Psoas muscle (tissue), 7 donors: ENCODE measurements at regions not wholly inside any gene's neighbourhood (a gene's known extent, or its start where the extent isn't known, plus 50 kb on each side); places are given as distances from the start of the nearest gene placed in this dataset.

Experiments used
- ATAC-seq, 4 donors: fragments of 200-7000 bp; cut with Tn5 transposase; one replicate each; pipeline ENCODE4 v1.9.1; 2020; ENCODE audit warnings: moderate library complexity in 3 of 4, mild to moderate bottlenecking in 2 of 4
- DNase-seq, 2 donors: peaks; one replicate each; pipeline ENCODE4 v3.0.0-alpha.2; 2020
- H3K27ac ChIP-seq: fragments of 200-600 bp; one replicate; pipeline ENCODE4 v1.8.0; 2022
- H3K27me3 ChIP-seq, 3 donors: fragments of 200-600 bp in 1 of 3; one replicate each; pipeline versions ENCODE4 v1.6.1 to v1.8.0; 2013 to 2022; ENCODE audit warnings: low read length in 2 of 3, mild to moderate bottlenecking in 2 of 3, moderate library complexity in 1 of 3; ENCODE audit not compliant: insufficient read depth in 3 of 3
- H3K36me3 ChIP-seq, 2 donors: fragments of 200-600 bp in 1 of 2; one replicate each; pipeline versions ENCODE4 v1.6.1 to v1.8.0; 2013 to 2022; ENCODE audit warnings: low read depth in 1 of 2, mild to moderate bottlenecking in 1 of 2, moderate library complexity in 1 of 2; ENCODE audit not compliant: insufficient read depth in 1 of 2
- H3K4me1 ChIP-seq: fragments of 200-600 bp; one replicate; pipeline ENCODE4 v1.8.0; 2022
- H3K4me3 ChIP-seq: fragments of 200-600 bp; one replicate; pipeline ENCODE4 v1.8.0; 2022; ENCODE audit warnings: mild to moderate bottlenecking
- H3K9me3 ChIP-seq: fragments of 200-600 bp; one replicate; pipeline ENCODE4 v1.8.0; 2022
- WGBS, 3 donors: extraction: QIAGEN DNeasy Blood & Tissue Kit; methylation state at CpG; one replicate each; pipeline versions ENCODE4 v1.1.6 to v1.1.7; 2013; 5-methylcytosine and 5-hydroxymethylcytosine counted together
- intact Hi-C, 2 donors: fragments of 100-400 bp; cut with DNase I; formaldehyde crosslinking; loops; one replicate each; pipeline versions ENCODE4 v1.11.0 to v1.14.2; 2022
- TF ChIP-seq, protein P1 (sequence below): fragments of 200-600 bp; IDR thresholded peaks from one replicate; pipeline ENCODE4 v1.8.0; 2022; ENCODE audit warnings: antibody characterized with exemption
- donor health status: healthy with polysubstance abuse.
- donor health status: DM: no; HTN: no; CAD: no; lungs with moderate emphysema.
- donor health status: Bipolar disorder and iron deficiency.
- donor health status: healthy.
- donor health status: DM: yes; HTN: yes; CAD: no.
- donor health status: DM: no; HTN: no; CAD: no.
- donor health status: DM: yes; HTN: yes; CAD: no.

DNA sequence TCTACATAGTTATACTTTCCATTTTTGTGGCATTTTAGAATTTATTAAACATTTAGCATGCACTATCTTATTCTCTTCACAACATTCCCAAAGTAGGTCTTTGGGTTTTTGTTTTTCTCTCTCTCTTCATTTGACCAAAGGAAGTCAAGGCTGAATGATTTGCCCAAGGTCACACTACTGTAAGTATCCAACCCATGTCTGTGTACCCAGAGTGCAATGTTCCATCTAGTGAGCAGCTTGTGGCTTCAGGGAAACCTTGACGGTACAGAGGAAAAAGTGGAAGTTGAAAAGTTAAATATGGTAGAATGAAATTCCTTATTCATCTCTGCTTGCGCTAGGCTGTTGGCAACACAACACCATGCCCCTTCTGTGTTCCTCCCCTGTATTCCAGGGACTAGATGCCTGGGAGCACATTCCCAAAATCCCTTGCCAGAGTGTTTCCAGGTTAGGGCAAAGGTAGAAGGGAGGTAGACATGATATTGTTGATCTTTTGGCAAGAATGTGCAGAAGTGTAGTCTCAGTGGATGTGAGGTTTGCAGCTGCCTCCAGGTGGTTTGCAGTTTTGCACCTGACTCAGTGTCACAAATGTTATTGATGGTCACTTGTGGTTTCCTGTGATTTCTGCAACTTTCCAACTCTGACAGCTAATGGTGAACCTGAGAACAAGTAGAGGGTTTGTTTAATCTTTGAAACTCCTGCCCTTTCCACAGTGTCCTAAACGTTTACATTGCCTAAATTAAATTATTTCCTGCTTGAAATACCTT lies 196.7 kb downstream of the RMST start:
- Histone ChIP-seq H3K4me1 (no peaks in the 10 kb centered on the region), H3K27ac (no peak overlapping the region), H3K27me3 (no peaks in the 10 kb centered on the region), H3K36me3 (no peaks in the 10 kb centered on the region), H3K4me3 (no peak overlapping the region), H3K9me3 (no peaks in the 10 kb centered on the region)
- TF ChIP-seq, protein P1, sequence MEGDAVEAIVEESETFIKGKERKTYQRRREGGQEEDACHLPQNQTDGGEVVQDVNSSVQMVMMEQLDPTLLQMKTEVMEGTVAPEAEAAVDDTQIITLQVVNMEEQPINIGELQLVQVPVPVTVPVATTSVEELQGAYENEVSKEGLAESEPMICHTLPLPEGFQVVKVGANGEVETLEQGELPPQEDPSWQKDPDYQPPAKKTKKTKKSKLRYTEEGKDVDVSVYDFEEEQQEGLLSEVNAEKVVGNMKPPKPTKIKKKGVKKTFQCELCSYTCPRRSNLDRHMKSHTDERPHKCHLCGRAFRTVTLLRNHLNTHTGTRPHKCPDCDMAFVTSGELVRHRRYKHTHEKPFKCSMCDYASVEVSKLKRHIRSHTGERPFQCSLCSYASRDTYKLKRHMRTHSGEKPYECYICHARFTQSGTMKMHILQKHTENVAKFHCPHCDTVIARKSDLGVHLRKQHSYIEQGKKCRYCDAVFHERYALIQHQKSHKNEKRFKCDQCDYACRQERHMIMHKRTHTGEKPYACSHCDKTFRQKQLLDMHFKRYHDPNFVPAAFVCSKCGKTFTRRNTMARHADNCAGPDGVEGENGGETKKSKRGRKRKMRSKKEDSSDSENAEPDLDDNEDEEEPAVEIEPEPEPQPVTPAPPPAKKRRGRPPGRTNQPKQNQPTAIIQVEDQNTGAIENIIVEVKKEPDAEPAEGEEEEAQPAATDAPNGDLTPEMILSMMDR: no peak
- 50 to 65% (median 53%) methylated on average over 3 of the region's 3 CpGs for WGBS, 3 donors
- ATAC-seq (no peak), DNase-seq (no peak)
- intact Hi-C loops: no loop called here

DNA sequence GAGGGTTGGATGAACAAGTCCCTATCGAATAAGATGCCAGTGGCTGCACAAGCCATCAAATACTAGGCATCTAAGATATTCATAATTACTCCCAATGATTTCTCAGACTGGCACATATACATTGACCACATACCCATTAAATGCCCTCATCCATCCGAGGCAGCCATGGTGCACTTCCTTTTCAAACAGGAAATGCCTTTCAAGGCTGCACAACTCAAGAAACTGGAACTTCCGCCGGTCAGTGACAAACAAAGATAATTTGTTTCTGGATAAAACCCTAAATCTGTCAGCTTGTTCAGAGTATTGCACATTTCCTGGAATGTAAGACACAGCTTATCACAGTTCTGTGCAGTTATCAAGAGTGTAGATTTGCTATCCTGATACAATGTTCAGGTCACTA lies 203.7 kb downstream of the RMST start:
- H3K4me1 ChIP-seq: no peaks in the 10 kb centered on the region
- TF ChIP-seq, protein P1: no peak
- no peak overlapping the region for H3K27ac ChIP-seq
- DNase-seq (no peak), ATAC-seq (no peak)
- no peaks in the 10 kb centered on the region for H3K27me3 ChIP-seq
- no peaks in the 10 kb centered on the region for H3K36me3 ChIP-seq
- H3K9me3 ChIP-seq: no peaks in the 10 kb centered on the region
- H3K4me3 ChIP-seq: no peak overlapping the region
- WGBS, 3 donors: 43 to 58% (median 57%) methylated on average over 4 of the region's 4 CpGs
- intact Hi-C loops: no loop called here

DNA sequence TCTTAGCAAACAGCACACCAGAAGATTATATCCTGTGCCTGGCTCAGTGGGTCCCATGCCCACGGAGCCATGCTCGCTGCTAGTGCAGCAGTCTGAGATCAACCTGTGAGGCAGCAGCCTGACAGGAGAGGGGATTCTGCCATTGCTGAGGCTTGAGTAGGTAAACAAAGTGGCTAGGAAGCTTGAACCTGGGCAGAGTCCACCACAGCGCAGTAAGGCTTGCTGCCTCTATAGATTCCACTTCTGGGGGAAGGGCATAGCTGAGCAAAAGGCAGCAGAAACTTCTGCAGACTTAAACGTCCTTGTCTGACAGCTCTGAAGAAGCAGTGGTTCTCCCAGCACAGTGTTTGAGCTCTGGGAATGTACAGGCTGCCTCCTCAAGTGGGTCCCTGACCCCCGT lies 210.3 kb downstream of the RMST start:
- TF ChIP-seq, protein P1: no peak
- no peak for DNase-seq
- Histone ChIP-seq H3K4me3 (no peak overlapping the region), H3K36me3 (no peaks in the 10 kb centered on the region), H3K4me1 (no peaks in the 10 kb centered on the region), H3K27me3 (no peaks in the 10 kb centered on the region), H3K27ac (no peak overlapping the region), H3K9me3 (no peaks in the 10 kb centered on the region)
- intact Hi-C loops: no loop called here
- no peak for ATAC-seq
- 55 to 74% (median 63%) methylated on average over 5 of the region's 5 CpGs for WGBS, 3 donors

DNA sequence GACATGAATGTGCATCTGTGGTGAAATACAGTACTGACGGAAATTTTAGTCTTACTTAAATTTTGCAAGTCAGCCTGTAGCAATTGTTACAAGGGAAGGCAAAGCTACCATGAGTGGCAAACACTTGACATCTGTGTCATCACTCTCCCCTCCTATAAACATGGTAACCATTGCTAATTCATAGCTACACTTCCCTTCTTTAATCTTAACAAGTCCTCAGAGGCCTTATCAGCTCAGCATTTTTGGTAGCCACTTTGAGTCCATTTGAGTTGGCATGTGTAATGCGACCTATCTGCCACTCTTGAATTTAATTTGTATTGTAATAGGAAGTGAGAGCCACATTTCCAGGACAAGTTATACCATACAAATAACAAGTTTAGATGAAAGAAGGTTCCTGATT lies 218.1 kb downstream of the RMST start:
- TF ChIP-seq, protein P1: no peak
- no peaks in the 10 kb centered on the region for H3K27me3 ChIP-seq
- ATAC-seq (no peak), DNase-seq (no peak)
- H3K9me3 ChIP-seq: no peaks in the 10 kb centered on the region
- H3K27ac ChIP-seq: no peak overlapping the region
- H3K36me3 ChIP-seq: no peaks in the 10 kb centered on the region
- H3K4me3 ChIP-seq: no peak overlapping the region
- intact Hi-C loops: no loop called here
- H3K4me1 ChIP-seq: no peaks in the 10 kb centered on the region
- 38 to 93% (median 88%) methylated on average over 2 of the region's 2 CpGs for WGBS, 3 donors
